ENCODE measurements at regions not wholly inside any gene's neighbourhood (a gene's known extent, or its start where the extent isn't known, plus 50 kb on each side); places are given as distances from the start of the nearest gene placed in this dataset.
"Not testable (repeated sequence)": the region's sequence is repeated elsewhere in the genome, so short reads cannot be mapped to it uniquely, and the experiment has no call there.

DNA sequence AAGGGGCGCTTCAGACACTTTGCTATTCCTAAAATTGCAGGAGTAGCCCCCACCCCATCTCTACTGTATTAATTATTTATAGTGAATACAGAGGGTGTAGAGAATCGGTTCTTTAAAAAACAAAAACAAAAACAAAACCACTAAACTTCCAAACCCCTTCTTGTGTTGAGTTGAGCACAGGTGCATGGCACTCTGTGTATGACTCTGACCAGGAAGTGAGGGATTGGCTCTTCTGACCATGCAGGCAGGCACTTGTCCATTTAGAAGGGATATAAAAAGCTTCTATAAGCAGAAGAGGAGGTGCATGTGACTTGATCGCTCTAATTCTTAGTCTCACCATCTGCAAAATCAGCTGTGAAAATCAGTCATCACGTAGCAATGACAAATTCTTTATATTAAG lies 108.0 kb upstream of the PRSS1 start:
- intact Hi-C loops (cut with DNase I); ATAC-seq; DNase-seq (ENCODE audit: low spot score): not testable (repeated sequence)

DNA sequence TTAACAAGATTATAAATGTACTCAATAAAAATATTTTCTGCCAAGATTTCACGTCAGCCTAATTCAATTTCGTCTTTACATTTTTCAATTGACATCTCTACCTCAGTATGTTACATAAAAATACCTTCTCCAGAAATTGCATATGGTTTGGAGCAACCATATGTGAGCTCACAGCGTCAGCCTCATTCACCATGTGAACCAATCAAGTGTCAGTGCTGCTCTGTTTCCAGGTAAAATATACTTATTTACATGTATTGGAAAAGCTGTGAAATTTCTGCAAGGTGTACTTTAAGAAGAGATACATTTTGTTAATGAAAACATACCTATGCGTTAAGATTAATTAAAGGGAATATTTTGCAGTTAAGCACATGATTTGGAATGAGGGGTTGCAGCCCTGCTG lies 110.7 kb upstream of the PRSS1 start:
- intact Hi-C loops (cut with DNase I): no loop called here
- ATAC-seq: no peak
- DNase-seq (ENCODE audit: low spot score): no peak

DNA sequence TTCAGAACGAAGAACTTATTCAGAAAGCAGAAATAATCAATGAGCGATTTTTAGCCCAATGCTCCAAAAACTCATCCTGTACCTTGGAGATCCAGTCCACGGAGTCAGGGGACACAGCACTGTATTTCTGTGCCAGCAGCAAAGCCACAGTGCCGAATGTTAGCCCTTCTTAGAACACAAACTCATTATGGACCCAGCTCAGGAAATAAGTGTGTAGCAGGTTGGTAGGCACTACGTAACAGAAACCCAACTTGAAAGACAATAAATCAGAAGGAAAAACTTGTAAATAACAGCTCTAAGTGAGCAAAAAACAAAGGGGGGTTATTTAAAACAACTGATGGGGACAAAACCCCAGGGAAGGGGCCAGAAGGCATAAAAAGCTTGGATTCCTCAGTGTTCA lies 112.0 kb upstream of the PRSS1 start:
- intact Hi-C loops (cut with DNase I): no loop called here
- DNase-seq (ENCODE audit: low spot score): no peak
- no peak for ATAC-seq

DNA sequence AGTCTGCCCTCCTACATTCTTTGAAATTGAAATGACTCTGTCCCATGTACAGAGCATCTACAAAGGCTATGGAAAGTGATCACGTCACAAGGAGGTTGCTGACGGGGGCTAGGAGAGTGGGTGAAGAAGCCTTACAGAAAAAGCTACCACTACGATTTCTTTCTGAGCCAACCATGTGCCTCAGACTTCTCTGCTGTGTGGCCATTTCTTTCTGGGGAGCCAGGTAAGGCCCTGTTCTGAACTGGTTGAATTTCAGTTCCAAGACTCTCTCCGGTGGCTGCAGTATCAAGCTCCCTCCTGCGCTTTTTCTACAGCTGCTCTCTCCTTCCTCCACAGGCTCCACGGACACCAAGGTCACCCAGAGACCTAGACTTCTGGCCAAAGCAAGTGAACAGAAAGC lies 112.5 kb upstream of the PRSS1 start:
- intact Hi-C loops (cut with DNase I): no loop called here
- no peak for DNase-seq (ENCODE audit: low spot score)
- no peak for ATAC-seq

DNA sequence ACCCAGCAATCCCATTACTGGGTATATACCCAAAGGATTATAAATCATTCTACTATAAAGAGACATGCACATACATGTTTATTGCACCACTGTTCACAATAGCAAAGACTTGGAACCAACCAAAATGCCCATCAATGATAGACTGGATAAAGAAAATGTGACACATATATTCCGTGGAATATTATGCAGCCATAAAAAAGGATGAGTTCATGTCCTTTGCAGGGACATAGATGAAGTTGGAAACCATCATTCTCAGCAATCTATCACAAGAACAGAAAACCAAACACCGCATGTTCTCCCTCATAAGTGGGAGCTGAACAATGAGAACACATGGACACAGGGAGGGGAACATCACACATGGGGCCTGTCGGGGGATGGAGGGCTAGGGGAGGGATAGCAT lies 113.2 kb upstream of the PRSS1 start:
- ATAC-seq; intact Hi-C loops (cut with DNase I); DNase-seq (ENCODE audit: low spot score): not testable (repeated sequence)

DNA sequence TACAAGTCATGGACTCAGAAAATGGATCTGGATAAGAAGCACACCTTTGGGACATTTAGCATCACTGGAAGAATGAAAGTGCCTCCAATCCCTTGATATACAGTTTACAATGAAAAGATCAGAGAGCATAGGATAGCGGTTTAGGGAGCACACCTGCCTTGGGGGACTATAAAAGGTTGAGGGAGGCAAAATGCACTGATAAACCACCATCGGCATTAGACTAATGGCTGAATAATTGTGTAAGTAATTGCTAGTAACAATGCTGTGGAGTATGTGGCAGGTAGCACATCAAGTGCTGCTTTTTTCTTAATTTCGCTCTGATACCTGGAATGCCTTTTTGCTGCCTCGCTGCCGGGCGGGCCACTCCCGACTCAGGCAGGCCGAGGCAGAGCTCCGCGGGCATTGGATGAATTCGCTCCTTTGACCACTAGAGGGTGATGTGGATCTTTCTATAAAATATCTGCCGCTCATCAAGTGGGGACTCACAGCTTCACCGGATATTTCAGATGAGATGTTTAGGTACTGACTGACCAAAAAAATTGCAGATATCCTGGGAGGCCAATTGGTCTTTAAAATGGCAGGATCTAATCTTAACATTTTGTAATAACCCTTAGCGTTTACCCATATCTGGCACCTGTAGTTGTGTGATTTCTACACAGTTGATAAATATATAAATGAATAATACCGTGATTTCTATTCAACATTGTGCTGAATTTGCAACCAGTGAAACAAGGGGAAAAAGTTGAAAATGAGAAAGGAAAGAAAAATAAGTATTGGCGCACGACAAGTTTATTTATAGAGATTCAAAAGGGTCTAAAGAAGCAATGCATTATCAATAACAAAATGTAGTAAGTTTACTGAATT lies 116.8 kb upstream of the PRSS1 start:
- DNase-seq (ENCODE audit: low spot score) (no peak), ATAC-seq (peak; percentile 64)
- intact Hi-C loops (cut with DNase I): no loop called here

DNA sequence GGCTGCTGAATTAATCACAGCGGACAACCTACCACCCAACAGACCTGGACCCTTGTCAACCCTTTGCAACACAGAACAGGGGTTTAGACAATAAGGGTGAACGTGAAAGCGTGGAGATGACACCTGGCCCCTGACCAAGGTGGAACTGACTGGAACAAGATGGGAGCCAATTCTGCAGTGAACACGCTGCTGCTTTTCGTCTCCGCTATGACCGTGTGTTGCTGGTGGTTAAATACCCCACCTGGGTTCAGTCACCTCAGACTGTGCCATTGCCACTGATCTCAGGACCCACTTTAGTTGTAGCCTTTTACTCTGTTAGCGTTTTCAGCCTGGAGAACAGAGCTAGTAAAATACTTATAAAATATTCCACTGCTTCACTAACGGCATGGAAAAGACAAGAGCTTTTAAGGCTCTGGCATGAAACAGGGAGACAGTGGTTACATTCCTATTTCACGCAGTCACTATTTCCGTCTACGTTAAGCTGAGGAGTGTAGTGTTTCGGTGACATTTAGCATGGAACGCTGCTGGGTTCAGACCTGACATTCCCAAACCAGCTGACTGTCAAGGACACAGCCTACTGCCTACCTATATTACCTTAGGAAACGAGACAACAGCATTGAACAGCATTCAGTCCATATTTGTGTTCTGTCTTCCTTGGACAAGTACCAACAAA lies 119.5 kb upstream of the PRSS1 start:
- ATAC-seq: no peak
- DNase-seq (ENCODE audit: low spot score): no peak
- intact Hi-C loops (cut with DNase I): no loop called here

DNA sequence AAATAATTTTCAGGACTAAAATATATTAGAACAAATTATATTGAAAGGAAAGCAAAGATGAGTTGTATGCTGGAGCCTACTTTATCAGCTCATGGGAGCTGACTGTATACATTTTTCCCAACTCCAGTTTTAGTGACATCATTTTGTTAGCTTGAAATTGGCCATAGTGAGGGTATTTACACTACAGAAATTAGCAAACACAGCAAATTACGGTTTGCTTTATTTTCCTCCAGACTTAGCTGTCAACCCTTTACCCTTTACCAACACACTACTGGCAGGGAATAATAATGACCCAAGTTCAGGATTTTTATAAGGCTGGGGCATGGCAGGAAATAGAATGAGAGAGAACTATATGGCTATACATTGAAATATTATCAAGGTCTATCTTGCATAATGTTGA lies 120.3 kb upstream of the PRSS1 start:
- DNase-seq (ENCODE audit: low spot score): no peak
- intact Hi-C loops (cut with DNase I): no loop called here
- ATAC-seq: no peak

DNA sequence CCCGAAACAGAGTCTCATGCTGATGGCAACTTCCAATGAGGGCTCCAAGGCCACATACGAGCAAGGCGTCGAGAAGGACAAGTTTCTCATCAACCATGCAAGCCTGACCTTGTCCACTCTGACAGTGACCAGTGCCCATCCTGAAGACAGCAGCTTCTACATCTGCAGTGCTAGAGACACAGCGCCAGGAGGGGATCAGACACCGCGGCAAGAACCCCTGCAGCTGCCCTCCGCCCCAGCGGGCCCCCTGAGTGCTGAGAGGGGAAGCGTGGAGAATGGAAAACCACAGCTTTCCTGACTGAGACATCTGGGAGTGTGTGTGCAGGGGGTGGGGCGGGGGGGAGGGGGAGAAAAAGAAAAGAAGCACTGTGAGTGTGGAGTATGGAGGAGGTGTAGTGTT lies 122.0 kb upstream of the PRSS1 start:
- intact Hi-C loops (cut with DNase I); DNase-seq (ENCODE audit: low spot score); ATAC-seq: not testable (repeated sequence)

DNA sequence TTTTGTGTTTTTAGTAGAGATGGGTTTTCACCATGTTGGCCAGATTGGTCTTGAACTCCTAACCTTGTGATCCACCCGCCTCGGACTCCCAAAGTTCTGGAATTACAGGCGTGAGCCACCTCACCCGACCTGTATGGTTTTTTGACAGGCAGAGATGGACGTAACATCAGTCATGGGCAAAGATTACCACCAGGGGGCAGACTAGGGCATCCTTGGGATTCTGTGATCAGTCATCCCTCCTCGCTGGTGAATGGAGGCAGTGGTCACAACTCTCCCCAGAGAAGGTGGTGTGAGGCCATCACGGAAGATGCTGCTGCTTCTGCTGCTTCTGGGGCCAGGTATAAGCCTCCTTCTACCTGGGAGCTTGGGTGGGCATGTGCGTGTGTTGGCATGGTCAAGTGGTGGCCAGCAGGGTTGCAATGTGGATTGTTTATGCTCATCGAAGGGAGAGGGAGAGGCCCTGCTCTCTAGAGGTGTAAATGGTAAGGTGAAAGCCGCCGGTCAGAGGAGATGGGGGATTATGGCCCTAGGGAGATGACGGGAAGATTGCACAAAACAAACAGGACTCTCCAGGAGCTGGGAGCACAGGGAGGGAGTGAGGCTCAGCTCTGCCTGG lies 122.7 kb upstream of the PRSS1 start:
- peak; percentile 72 for DNase-seq (ENCODE audit: low spot score)
- ATAC-seq: peak; percentile 50
- intact Hi-C loops (cut with DNase I): no loop called here

DNA sequence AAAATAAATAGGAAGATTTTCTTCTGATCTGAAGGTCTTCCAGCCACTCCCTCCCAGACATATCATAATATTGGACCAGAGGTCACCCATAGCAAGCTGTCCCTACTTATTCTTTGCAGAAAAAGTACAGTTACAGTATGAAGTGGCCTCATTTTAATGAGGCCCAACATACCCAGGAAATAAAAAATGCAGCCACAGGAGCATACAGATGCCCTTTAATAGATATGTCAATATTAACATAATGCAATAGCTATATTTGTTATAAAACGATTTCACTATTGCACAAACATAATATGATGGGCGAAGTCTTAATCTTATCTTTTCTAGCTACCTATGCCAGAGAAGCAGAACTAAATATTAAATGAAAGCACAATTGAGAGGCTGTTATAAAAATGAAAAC lies 124.1 kb upstream of the PRSS1 start:
- ATAC-seq; intact Hi-C loops (cut with DNase I); DNase-seq (ENCODE audit: low spot score): not testable (repeated sequence)

DNA sequence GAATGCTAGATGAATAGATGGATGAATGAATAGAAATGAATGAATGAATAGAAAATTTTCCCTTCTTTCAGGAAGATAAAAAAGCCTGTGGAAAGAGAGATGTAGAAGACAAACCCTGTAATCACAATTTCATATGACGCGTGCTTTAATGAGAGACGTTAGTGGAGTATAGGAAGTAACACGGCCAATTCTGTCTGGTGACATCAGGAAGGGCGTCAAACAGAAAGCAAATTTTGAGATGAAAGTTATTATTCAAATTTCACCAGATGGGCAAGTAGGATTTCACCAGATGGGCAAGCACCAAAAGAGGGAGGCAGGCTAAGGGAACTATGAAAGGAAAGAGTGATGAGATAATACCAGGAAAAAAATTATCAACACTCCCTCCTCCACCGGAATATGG lies 128.9 kb upstream of the PRSS1 start:
- ATAC-seq (no peak), DNase-seq (ENCODE audit: low spot score) (no peak)
- intact Hi-C loops (cut with DNase I): no loop called here

DNA sequence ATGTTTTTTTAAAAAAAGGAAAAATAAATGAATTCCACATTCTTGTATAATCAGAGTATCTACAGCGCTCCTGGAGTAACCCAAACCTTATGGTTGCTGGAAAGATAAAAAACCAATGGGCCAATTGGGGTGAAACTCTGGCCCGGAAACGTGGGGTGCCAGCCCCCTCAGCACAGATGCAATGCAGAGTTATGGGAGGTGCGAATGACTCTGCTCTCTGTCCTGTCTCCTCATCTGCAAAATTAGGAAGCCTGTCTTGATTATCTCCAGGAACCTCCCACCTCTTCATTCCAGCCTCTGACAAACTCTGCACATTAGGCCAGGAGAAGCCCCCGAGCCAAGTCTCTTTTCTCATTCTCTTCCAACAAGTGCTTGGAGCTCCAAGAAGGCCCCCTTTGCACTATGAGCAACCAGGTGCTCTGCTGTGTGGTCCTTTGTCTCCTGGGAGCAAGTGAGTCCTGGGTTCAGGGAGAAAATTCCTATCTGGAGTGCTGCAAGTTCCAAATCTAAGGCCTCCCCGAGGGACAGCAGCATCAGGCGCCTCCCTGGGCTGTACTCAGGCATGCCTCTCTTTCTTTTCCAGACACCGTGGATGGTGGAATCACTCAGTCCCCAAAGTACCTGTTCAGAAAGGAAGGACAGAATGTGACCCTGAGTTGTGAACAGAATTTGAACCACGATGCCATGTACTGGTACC lies 130.5 kb upstream of the PRSS1 start:
- intact Hi-C loops (cut with DNase I): no loop called here
- DNase-seq (ENCODE audit: low spot score) (no peak), ATAC-seq (no peak)

DNA sequence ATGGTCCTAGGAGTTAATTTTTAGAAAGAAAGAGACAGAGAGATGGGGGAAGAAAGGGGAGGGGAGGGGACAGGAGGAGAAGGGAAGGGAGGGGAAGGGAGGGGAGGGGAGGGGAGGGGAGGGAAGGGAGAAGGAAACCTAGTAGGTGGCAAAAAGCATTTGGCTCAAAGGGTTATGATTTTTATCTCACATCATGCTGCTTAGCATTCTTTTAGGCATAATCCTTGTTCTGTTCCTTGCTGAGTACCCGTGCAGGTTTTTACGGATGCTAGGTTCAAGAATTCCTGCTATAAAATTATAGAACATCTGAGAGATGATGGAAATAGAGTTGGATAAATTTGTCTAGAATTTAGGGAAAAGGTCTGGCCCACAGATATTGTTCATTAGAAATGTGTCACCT lies 132.4 kb upstream of the PRSS1 start:
- ATAC-seq (no peak), DNase-seq (ENCODE audit: low spot score) (no peak)
- intact Hi-C loops (cut with DNase I): no loop called here

DNA sequence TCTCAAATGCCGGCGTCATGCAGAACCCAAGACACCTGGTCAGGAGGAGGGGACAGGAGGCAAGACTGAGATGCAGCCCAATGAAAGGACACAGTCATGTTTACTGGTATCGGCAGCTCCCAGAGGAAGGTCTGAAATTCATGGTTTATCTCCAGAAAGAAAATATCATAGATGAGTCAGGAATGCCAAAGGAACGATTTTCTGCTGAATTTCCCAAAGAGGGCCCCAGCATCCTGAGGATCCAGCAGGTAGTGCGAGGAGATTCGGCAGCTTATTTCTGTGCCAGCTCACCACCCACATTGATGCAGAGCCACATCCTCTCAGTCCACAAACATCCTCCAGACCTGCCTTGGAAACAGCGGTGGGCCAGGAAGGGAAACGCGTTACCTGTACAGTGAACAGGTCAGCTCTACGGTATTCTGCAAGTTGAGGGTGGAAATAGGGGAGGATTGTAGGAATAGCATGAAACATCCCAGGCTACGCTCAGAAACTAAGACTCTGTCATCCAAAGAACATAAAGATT lies 133.1 kb upstream of the PRSS1 start:
- no peak for ATAC-seq

DNA sequence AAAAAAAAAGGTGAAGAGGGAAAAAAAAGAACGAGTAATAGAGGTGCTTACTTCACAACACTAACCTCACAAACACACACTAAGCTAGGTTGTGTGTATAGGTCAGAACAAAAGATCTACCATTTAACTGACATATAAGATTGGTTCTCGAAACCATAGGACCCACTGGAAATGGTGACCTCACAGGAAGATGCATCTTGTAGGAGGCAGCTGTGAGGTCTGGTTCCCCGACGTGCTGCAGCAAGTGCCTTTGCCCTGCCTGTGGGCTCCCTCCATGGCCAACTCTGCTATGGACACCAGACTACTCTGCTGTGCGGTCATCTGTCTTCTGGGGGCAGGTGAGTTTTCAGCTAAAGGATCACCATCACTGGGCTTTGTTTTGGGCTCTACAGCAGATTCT lies 133.8 kb upstream of the PRSS1 start:
- DNase-seq (ENCODE audit: low spot score) (no peak), ATAC-seq (no peak)
- intact Hi-C loops (cut with DNase I): no loop called here

More for the DNA sequence above, 133.1 kb upstream of the PRSS1 start:
- no peak for DNase-seq (ENCODE audit: low spot score)
- intact Hi-C loops (cut with DNase I): no loop called here

DNA sequence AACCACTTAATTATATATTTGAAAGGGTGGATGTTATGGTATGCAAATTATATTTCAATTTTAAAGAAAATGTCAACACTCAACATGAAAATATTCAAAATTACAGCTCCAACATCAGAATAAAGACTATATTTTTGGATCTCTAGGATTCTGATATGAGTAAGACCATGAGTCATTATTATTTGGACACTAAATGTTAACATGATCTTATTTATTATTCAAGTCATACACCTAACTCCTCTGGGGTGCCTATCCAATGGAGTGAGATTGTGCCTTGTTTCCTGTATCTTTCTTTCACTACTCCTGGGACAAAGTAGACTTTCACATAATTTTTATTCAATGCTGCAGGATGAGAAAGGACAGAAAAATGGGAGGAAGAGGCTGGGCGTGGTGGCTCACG lies 135.2 kb upstream of the PRSS1 start:
- intact Hi-C loops (cut with DNase I): no loop called here
- DNase-seq (ENCODE audit: low spot score) (no peak), ATAC-seq (no peak)

DNA sequence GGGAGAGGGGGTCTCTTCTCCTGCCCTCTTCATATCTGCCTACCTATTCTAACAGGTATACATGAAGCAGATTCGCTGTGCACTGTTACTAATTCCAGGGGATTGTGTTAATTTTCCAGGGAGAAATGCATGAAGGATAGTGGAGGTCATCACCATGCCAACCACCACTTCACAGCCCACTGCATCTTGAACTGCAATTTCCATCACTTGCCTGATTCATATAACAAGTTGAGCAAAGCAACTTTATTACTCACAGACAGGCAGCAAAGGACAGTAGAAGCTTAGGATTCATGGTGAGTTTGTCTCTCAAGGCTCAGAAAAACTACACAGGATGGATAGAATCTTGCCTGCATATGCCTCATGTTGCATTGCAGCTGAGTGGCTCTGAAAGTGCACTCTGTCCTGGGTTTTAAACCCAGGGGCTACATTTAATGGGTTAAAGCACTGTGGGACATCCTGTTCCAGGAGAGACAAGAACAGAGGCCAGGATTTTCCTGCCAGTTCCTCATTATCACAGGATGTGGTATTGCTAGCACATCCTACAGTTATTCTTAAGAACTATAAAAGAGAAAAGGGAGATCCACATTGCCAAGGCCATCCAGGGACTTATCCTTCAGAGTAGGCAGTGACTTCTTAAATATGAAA lies 136.9 kb upstream of the PRSS1 start:
- ATAC-seq (no peak), DNase-seq (ENCODE audit: low spot score) (no peak)
- intact Hi-C loops (cut with DNase I): no loop called here

Data from sciatic nerve (tissue), 2 donors.